Epithelial cell of prostate (primary cell): ENCODE measurements at regions not wholly inside any gene's neighbourhood (a gene's known extent, or its start where the extent isn't known, plus 50 kb on each side); places are given as distances from the start of the nearest gene placed in this dataset.
A peak's percentile ranks its signal among the peaks of the same experiment; 100 is the strongest.
"Not testable (repeated sequence)": the region's sequence is repeated elsewhere in the genome, so short reads cannot be mapped to it uniquely, and the experiment has no call there.

ENCODE experiments used
- DNase-seq: peaks from one replicate; pipeline ENCODE4 v3.0.0-alpha.2; 2011; ENCODE audit warnings: low read depth, low spot score
- H3K27ac ChIP-seq: fragments of 450-650 bp; 2 replicates; pipeline ENCODE4 v1.5.1; 2017; ENCODE audit warnings: mild to moderate bottlenecking

DNA sequence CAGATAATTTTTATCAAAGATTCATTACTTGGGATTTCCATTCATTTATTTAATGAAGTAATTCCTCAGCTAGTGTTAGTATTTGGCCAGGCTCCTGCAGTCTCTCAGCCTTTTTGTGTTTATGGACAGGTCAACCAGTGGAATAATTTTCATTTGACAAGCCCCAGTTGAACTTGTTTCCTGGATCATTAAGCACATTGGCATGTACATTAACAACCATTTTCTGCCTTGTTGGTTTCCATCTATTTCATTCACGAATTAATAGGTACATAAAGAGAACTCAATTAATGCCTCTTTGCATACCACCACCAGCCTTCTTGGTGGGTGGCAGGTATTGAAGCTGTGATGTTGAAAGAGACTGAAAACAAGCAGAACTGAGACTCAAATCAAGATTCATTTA is 745.2 kb downstream of the KCNA4 start:
- no peak overlapping the region for H3K27ac ChIP-seq
- no peak for DNase-seq

DNA sequence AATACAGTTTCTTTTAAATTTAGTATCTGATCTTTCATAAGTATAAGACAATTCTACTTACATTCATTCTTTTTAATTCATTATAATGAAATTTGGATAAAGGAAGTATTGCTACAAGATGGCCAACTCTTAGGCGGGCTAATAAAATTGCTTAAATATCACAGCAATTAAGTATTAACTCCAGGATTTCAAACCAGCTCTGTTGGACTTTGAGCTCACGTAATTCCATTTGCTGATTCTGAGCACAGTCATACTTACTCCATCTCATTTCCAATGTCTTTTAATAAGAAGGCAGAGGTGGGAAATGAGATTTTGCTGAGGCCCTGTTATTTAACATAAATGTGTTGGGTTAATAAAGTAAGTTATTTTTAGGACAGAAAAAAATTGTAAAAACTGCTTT is 748.1 kb downstream of the KCNA4 start:
- no peak overlapping the region for H3K27ac ChIP-seq

DNA sequence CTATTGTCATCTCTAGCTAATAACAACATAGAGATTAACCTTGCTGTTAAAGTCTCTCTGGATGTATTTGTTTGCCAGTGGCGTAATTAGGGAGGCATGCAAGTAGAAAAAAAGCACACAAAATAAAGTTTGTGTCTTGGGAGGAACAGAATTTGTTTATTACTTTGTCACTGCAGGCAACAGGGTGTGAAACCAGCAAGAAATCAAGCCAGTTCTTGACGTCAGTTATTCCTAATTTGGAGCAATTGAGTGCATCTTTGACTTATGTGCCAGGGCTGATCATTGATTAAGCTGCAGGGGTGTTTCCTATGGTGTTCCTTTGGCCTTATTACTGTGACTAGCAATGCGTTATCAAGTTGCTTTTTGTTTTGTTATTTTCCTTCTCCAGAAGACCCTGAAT is 751.0 kb downstream of the KCNA4 start:
- H3K27ac ChIP-seq, result no peak overlapping the region
- DNase-seq, result no peak

More for the DNA sequence above, 748.1 kb downstream of the KCNA4 start:
- no peak for DNase-seq

DNA sequence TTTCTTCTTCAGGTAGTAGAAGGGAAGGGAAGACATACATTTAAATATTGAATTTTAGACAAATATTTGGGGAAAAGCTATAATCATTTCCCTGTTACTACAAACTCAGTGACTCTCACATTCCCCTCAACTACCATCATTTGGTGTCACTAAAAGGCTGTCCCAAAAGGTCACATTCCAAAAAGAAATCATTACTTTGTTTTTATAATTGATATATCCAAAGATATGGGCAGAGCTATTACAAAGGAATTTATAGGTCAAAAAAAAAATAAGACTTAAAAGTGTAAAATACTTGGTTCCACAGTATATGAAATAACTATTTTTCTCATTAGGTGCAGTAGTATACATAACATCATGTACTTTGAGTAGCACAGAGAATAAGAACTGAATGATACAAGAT is 751.4 kb downstream of the KCNA4 start:
- H3K27ac ChIP-seq, result no peak overlapping the region
- no peak for DNase-seq

DNA sequence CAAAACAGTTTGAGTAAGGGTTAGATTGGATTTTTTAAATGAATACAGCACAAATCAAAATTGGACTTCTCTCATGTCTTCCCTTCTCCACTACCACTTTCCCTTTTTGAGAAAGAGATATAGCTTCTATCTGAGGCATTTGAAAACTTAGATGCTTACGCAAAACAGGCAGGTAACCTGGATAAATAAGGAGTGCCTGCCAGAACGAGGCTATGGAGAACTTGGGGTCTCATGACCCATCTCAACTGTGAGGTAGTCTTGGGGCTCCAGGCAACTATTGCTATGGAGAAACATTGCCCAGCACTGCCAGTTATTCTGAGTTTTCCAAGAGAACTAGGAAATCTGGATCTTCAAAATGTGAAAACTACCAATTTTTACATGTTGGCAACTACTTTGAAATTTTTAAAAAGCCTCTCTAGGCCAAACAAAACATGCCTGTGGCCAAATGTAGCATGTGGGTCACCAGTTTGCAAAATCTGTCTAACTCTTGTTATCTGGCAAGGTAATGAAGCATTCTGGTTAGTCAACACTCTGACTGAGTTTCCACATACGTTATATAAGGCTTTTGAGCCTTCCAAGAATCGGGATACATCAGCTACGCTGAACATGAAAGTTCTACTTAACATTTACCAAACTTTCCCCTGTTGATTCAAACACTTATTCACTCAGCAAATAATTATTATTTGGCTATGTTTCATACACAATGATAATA is 752.7 kb downstream of the KCNA4 start:
- no peak for DNase-seq
- H3K27ac ChIP-seq, result no peak overlapping the region

DNA sequence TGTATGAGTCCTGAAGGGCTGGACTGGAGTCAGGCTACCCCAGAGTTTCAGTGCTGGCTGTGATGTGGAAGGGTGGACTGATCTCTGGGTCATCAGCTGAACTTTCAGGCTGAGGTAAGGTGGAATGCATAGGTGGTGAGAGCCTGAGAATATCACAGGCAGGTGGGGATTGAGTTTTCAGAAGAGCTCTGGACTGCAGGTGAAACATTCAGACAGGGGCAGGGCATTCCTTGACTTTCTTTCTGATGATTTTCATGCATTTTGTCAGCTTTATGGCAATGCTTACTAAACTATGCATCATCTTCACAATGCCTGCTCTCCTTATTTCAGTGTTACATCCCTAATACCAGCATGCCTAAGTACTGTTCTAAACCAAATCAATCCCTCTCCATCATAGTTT is 755.0 kb downstream of the KCNA4 start:
- H3K27ac ChIP-seq, result peak overlapping the region; percentile 52
- no peak for DNase-seq

DNA sequence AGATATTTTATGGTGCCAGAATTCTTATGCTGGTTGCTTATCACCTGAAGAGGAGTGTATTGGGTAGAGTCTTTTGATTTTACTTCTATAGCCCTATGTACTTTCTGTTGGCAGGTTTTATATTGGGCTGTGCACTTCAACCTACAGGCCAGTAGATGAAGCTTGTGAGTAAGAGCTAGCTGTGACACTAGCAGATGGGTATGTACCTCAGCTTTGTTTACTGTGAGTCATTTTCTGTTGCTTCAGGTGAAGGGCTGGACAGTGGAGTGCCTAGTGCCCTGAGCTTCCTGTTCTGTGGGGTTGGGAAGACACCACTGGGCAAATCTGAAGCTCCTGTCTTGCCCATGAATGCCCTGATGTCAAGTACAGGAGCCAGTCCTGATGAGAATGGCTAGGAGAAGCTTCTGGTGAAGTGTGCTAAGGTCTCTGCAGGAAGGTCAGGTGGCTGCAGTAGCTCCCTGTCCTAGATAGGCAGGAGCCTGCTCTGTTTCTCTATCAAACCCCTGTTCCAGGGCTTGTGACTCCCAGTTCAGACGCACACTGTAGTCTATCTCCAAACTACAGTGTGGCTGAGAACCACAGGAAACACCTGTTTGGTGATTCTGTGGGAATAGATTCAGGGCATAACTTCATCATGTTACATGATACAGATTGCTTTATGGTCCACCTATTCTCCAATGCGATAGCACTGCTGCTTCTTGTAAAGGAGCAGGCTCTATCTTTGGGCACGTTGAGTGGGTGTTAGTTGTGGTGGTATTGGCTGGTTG is 755.7 kb downstream of the KCNA4 start:
- peak overlapping the region; percentile 52 for H3K27ac ChIP-seq
- DNase-seq, result peak; percentile 87

DNA sequence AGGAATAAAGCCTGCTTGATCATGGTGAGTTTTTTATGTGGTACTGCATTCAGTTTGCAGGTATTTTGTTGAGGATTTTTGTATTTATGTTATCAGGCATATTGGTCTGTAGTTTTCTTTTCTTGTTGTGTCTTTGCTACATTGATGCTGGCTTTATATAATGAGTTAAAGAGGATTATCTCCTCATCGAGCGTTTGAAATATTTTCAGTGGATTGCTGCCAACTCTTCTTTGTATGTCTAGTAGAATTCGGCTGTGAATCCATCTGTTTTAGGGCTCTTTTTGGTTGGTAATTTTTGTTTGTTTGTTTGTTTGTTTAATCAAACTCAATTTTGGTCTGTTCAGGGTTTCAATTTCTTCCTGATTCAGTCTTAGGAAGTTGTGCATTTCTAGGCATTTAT is 758.4 kb downstream of the KCNA4 start:
- no peak overlapping the region for H3K27ac ChIP-seq
- DNase-seq, result no peak

DNA sequence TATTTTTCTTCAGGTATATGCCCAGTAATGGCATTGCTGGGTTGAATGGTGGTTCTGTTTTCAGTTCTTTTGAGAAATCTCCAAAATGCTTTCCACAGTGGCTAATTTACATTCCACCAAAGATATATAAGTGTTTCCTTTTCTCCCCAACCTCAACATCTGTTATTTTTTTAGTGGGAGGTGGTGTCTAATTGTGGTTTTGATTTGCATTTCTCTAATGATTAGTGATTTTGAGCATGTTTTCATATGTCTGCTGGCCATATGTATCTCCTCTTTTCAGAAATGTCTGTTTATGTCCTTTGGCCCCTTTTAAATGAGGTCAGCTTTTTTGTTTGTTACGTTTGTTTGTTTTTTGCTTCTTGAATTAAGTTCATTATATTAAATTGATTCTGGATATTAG is 760.2 kb downstream of the KCNA4 start:
- no peak for DNase-seq
- no peak overlapping the region for H3K27ac ChIP-seq

DNA sequence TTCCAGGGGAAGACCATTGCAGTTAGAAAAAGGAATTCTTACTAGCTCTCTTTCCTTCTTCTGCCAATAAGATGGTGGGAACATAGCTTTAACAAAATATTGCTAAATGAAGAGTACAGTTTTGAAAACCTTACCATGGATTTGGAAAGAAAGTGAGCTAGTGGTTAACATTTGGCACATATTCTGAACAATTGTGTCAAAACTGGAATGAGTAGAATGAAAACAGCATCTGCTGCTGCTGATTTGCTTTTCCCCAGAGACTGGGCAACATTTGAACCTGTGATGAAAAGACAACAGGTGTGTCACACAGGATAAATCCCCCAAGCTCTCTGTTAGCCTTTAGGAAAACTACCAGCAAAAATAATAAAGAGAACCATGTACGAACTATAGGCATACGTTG is 761.4 kb downstream of the KCNA4 start:
- no peak for DNase-seq
- no peak overlapping the region for H3K27ac ChIP-seq

DNA sequence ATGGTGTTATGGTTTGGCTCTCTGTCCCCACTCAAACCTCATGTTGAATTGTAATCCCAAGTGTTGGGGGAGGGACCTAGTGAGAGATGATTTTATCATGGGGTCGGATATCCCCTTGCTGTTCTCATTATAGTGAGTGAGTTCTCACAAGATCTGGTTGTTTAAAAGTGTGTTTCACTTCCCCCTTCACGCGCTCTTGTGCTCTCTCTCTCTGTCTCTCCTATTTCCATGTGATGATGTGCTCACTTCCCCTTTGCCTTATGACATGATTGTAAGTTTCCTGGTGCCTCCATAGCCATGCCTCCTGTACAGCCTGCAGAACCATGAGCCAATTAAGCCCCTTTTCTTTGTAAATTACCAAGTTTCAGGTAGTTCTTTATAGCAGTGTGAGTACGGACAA is 765.1 kb downstream of the KCNA4 start:
- no peak for DNase-seq
- no peak overlapping the region for H3K27ac ChIP-seq

DNA sequence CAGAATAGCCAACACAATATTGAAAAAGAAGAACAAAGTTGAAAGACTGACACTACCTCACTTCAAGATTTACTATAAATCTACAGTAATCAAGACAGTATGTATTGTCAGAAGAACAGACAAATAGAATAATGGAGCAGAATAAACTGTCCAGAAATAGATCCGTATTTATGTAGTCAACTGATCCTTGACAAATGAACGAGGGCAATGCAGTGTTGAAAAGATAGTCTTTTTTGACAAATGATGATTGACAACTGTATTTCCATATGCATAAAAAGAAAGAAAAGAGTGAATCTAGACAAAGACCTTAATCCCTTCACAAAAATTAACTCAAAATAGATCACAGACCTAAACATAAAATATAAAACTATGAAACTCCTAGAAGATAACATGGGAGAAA is 767.1 kb downstream of the KCNA4 start:
- H3K27ac ChIP-seq, result no peak overlapping the region
- no peak for DNase-seq

DNA sequence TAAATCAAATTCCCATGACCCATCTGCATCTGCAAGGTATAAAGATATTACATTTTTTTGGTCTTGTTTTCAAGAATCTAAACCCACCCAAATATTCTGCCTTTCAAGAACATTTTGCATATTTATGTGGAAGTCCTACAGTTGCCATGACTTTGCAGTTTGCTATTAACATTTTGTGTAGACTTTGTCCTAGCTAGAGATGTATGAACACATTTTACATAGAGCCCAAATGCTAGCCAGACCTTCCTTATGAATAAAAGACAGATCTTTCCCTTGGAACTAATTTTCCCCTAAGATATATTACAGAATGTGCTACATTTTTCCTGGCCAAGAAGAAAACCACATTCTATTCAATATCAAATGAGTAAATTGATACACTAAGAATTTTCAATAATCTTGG is 772.5 kb downstream of the KCNA4 start:
- H3K27ac ChIP-seq, result no peak overlapping the region
- DNase-seq, result no peak

DNA sequence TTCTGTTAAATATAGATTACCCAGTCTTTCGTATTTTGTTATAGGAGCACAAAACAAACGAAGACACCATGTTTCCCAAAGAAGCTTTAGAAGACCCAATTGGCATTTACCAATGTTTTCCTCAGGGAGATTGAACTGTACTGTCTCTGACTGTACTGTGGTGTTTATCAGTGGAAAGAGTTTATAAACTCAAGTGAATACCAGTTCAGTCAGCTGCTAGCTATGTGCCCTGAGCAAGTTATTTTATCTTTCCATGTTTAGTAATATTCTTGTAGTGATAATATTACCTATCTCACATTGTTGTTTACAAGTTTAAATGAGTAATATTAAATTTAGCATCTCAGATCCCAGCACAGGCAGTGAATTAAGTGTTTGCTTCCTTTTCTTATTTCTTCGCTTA is 773.2 kb downstream of the KCNA4 start:
- H3K27ac ChIP-seq, result no peak overlapping the region
- no peak for DNase-seq

DNA sequence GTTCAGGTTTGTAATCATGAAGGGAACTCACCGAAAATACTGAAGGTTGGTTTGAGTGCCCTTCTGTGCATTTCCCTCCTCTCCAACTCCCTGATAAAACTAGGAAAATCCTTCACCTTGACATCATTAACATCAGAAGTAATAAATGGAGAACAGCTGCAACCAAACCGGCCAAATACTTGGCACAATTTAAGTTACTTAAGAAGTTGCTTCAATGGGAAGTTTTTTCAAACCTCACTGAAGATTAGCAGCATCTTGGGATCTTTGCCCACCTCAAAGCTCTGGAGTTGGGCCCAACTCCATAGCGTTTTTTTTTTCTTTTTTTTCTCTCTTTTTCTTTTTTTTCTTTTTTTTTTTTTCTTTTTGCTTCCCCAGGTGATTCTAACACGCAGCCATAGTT is 784.8 kb downstream of the KCNA4 start:
- DNase-seq, result no peak
- no peak overlapping the region for H3K27ac ChIP-seq

DNA sequence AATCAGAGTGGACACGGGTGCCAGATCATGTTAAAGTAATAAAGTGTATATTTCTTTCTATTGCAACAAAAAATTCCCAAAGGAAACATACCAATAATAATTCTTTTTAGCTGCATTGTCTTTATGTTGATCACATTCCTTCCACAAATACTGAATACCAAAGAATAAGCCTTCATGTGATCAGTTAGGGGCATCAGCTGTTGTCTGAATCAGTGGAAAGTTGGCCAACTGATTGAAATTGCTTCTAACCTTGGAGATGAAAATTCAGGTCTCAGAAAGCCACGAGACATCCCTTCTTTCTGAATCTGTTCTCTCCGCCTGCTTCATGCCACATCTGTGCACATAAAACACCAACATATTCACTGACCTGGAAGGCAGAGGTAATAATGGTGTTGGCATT is 785.2 kb downstream of the KCNA4 start:
- no peak for DNase-seq
- H3K27ac ChIP-seq, result no peak overlapping the region

DNA sequence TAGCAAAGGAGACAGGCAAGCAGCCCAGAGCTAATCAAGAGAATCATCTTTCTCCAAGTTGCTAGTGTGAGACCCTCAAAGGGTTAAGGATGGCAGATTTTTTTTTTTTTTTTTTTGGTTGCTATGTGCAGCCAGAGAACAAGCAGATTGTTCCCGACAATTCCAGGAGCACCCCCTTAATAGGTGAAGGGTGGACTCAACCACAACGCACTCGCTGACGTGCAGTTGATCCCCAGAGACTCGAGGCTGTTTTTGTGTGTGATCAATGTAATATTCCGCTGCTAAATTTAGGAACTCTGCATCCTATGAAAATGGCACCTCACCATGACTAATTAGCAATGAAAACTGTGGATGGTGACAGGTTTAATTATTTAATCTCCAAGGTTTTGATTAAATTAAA is 789.0 kb downstream of the KCNA4 start:
- DNase-seq, result no peak
- no peak overlapping the region for H3K27ac ChIP-seq

DNA sequence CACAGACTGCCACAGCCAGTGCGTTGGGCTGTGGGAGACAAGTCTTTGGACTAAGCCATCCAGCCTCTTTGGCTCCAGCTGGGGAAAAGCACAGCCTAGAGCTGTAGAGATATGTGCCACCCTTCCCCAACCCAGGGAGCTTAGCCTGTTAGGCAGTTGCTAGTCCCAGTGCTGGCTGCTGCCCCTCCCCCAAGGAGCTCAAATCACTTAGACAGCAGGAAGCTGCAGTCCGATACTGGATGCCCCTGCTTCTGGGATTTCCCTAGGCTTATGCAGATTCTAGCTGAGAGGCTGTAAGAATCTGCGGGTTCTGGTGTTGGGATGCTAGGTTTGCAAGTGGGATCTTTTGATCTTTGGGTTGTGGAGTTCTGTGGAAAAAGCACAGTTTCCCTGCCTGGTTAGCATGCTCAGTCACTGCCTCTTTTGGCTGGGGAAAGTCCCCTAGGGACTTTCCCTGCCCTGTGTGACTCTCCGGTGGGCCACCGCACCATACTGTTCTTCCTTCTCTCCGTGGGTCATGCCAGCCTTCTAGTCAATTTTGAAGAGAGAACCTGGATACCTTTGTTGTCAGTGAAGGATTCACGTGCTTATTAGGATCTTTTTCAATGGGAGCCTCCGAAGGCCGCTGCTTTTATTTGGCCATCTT is 792.0 kb downstream of the KCNA4 start:
- DNase-seq, result no peak
- H3K27ac ChIP-seq, result no peak overlapping the region

DNA sequence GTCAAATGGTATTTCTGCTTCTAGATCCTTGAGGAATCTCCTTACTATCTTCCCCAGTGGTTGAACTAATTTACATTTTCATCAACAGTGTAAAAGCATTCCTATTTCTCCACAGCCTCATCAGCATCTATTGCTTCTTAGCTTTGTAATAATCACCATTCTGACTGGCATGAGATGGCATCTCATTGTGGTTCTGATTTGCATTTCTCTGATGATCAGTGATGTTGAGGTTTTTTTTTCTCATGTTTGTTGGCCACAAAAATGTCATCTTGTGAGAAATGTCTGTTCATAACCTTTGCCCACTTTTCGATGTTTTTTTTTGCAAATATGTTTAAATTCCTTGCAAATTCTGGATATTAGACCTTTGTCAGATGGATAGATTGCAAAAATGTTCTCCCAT is 797.3 kb downstream of the KCNA4 start:
- not testable (repeated sequence) for H3K27ac ChIP-seq, DNase-seq

DNA sequence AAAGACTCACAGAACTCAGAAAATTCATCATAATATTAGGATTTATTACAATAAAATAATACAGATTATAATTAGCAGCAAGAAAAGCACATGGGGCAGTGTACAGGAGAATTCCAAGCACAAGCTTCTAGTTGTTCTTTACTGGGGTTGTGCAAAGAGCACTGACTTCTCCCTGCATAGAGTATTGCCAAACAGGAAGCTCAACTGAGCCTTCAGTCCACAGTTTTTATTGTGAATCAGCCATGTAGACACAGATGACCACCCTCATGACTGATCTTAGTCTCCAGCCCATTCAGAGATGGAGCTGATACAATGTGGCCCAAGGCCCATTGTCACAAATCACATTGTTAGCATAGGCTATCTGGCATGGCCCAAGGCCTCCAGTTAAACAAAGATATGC is 798.9 kb downstream of the KCNA4 start:
- no peak overlapping the region for H3K27ac ChIP-seq
- DNase-seq, result no peak

DNA sequence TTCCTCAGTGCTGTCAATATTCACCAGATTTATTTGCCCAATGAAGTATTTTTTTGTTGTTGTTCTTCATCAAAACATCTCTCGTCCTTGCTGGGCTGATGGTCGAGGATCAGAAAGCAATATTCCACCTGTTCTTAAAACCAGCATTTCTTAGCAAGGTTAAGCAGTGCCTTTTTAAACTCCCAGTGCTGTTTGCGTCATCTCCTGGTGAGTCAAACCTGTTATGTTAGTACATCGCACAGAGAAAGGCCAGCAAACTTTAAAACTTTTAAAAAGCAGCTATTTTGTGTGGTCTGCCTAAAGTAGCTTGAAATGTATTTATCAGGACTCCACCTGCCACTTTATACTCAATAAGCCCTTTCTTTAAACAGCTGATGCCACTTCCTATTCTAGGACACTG is 802.0 kb downstream of the KCNA4 start:
- DNase-seq, result no peak
- H3K27ac ChIP-seq, result no peak overlapping the region

DNA sequence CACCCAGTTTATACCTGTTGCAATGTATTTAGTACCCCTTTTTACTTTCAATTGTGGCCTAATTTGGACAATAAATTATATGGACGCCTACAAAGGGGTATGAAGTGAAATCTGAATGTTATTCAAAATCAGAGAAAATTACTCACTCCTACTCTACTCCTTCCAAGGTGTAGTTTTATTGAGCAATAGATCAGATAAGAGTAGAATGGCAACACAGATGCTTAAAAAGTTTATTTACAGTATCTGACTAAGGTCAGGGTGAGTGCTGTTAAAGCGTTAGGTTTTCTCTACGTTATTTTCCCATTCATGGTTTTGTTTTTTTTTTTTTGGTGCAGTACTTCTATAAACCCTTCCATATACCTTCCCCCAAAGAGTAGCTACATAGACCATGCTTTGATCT is 805.6 kb downstream of the KCNA4 start:
- H3K27ac ChIP-seq, result no peak overlapping the region
- no peak for DNase-seq
